GM21619 (cell line): ENCODE measurements at regions not wholly inside any gene's neighbourhood (a gene's known extent, or its start where the extent isn't known, plus 50 kb on each side); places are given as distances from the start of the nearest gene placed in this dataset.
"Not testable (repeated sequence)": the region's sequence is repeated elsewhere in the genome, so short reads cannot be mapped to it uniquely, and the experiment has no call there.

Experiments used
- ATAC-seq: cut with Tn5 transposase; IDR thresholded peaks from one replicate; pipeline ENCODE4 v1.9.1; 2021; ENCODE audit not compliant: unreplicated experiment

- ATAC-seq: no peak
These were observed 210.0 kb downstream of the PLA2G4A start for GRCh38 chr1:187038784-187039183.

- no peak for ATAC-seq
These were observed 212.4 kb downstream of the PLA2G4A start for GRCh38 chr1:187041104-187041503.

GRCh38 chr1:187042538-187042937 is 213.8 kb downstream of the PLA2G4A start:
- no peak for ATAC-seq

GRCh38 chr1:187043433-187043832 is 214.7 kb downstream of the PLA2G4A start:
- ATAC-seq: not testable (repeated sequence)

- no peak for ATAC-seq
These were observed 215.7 kb downstream of the PLA2G4A start for GRCh38 chr1:187044411-187044810.

- ATAC-seq: no peak
These were observed 216.6 kb downstream of the PLA2G4A start for GRCh38 chr1:187045371-187045770.

- ATAC-seq: no peak
These were observed 217.5 kb downstream of the PLA2G4A start for GRCh38 chr1:187046293-187046692.

GRCh38 chr1:187047298-187047697 is 218.5 kb downstream of the PLA2G4A start:
- no peak for ATAC-seq

- peak; percentile 84 for ATAC-seq
These were observed 223.0 kb downstream of the PLA2G4A start for GRCh38 chr1:187051618-187052232.

- ATAC-seq: no peak
These were observed 225.1 kb downstream of the PLA2G4A start for GRCh38 chr1:187053876-187054275.

GRCh38 chr1:187054862-187055757 is 226.4 kb downstream of the PLA2G4A start:
- no peak for ATAC-seq

GRCh38 chr1:187063271-187063670 is 234.5 kb downstream of the PLA2G4A start:
- ATAC-seq: no peak

GRCh38 chr1:187067160-187067559 is 238.4 kb downstream of the PLA2G4A start:
- no peak for ATAC-seq

- ATAC-seq: no peak
These were observed 241.3 kb downstream of the PLA2G4A start for GRCh38 chr1:187070076-187070475.

- not testable (repeated sequence) for ATAC-seq
These were observed 243.7 kb downstream of the PLA2G4A start for GRCh38 chr1:187072262-187073034.

GRCh38 chr1:187073035-187073560 is 244.3 kb downstream of the PLA2G4A start:
- ATAC-seq: not testable (repeated sequence)

GRCh38 chr1:187073634-187074245 is 245.0 kb downstream of the PLA2G4A start:
- ATAC-seq: not testable (repeated sequence)

GRCh38 chr1:187074445-187075048 is 245.8 kb downstream of the PLA2G4A start:
- ATAC-seq: no peak

- ATAC-seq: no peak
These were observed 248.2 kb downstream of the PLA2G4A start for GRCh38 chr1:187076922-187077321.

- no peak for ATAC-seq
These were observed 249.6 kb downstream of the PLA2G4A start for GRCh38 chr1:187078321-187078720.
